HG03280 (cell line): ENCODE measurements at regions not wholly inside any gene's neighbourhood (a gene's known extent, or its start where the extent isn't known, plus 50 kb on each side); places are given as distances from the start of the nearest gene placed in this dataset.
"Not testable (repeated sequence)": the region's sequence is repeated elsewhere in the genome, so short reads cannot be mapped to it uniquely, and the experiment has no call there.

ENCODE experiments used
- ATAC-seq: cut with Tn5 transposase; IDR thresholded peaks from one replicate; pipeline ENCODE4 v1.9.1; 2021; ENCODE audit warnings: mild to moderate bottlenecking, moderate library complexity; ENCODE audit not compliant: unreplicated experiment

DNA sequence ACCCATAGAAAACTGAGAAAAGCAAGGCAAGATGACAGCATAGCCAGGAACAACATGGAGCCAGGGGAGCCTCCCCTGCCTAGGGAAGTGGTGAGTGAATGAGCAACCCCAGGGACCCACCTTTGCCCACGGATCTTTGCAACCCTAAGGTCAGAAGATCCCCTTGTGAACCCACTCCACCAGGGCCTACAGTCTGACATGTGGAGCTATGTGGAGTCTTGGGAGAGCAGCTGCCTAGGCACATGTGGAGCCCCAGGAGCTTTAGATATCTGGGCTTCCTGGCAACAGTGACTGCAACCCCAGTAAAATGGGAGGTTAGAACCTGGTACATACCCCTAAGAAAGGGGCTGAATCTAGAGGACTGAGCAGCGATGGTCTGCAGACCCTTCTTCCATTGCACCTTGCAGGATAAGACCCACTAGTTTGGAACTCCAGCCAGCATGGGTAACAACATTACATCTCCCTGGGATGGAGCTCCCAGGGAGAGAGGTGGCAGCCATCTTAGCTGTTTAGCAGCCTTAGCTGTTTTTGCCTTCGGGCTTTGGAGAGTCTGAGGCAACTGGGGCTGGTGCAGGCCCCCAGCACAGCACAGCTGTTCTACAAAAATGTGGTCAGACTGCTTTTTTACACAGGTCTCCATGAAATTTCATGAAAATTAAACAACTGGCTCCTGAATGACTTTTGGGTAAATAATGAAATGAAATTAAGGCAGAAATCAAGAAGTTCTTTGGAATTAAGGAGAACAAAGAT is 104.7 kb upstream of the TRIM2 start:
- no peak for ATAC-seq

DNA sequence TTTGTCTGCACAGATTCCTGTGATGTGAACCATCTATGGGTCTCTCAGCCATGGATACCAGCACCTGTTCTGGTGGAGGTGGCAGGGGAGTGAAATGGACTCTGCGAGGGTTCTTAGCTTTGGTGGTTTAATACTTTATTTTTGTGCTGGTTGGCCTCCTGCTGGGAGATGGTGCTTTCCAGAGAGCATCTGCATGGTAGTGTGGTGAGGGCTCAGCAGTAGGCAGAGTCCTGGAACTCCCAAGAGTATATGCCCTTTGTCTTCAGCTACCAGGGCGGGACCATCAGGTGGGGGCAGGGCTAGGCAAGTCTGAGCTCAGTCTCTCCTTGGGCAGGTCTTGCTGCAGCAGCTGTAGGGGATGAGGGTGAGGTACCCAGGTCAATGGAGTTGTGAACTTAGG is 97.5 kb upstream of the TRIM2 start:
- ATAC-seq, result not testable (repeated sequence)

DNA sequence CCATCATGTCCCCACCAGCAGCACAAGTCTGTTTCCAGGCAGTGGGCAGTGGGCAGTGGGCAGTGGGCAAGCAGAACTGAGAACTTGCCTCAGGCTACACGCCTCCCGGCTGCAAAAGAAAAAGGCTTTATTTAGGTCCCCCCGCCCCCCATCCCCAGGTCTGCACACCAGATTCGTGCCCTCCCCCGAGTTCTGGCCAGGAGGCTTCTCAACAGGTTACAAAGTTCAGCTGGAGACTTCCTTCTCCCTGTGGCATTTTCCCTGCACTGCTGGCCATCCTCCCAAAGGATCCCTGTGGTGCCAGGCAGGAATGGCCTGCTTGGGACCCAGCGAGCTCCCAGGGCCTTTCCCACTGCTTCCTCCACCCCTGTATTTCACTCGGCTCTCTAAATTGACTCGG is 97.0 kb upstream of the TRIM2 start:
- no peak for ATAC-seq

DNA sequence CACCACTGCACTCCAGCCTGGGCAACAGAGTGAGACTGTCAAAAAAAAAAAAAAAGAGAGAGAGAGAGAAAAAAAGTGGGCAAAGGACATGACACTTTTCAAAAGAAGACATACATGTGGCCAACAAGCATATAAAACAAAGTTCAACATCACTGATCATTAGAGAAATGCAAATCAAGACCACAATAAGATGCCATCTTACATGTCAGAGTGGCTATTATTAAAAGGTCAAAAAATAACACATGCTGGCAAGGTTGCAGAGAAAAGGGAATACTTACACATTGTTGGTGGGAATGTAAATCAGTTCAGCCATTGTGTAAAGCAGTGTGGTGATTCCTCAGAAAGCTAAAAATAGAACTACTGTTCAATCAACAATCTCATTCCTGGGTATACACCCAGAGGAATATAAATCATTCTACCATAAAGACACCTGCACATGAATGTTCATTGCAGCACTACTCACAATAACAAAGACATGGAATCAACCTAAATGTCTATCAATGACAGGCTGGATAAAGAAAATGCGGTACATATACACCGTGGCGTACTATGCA is 94.9 kb upstream of the TRIM2 start:
- ATAC-seq, result no peak

DNA sequence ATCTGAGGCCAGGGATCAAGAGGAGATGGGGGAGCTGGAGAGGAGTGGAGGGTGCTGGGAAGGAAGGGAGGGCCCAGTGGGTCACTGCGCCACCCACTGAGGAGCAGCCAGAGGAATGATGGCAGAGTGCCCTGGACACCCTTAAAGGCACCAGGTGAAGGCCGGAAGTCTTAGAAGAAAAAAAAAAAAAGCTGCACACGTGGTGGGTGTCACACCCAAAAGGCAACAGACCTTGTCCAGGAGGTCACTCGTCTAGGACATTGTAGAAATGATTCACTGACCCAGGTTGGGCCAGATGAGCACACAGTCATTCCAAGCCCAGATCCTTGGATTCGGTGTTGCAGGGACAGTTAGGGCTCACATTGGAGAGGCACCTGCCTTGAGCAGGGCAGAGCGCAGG is 93.5 kb upstream of the TRIM2 start:
- no peak for ATAC-seq

DNA sequence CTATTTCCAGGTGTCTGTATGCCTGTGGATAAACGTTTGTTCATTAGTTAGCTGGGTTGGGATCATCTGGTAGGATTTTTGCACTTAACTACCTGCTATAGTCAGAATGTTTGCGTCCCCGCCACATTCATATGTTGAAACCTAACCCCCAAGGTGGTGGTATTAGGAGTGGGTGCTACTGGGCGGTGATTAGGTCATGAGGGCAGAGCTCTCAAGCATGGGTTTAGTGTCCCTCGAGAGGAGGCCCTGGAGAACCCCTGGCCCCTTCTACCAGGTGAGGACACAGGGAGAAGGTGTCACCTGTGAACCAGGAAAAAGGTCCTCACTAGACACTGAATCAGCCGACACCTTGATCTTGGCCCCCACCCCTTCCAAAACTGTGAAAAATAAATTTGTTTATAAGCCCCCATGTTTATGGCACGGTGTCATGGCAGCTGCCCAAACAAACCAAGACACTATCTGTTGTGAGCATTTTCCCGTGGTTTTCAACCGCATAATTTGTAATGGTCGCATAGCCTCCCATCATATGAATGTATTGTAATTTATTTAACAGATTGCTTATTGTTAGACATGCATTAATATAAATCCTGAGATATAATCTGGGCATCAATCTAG is 92.7 kb upstream of the TRIM2 start:
- no peak for ATAC-seq

DNA sequence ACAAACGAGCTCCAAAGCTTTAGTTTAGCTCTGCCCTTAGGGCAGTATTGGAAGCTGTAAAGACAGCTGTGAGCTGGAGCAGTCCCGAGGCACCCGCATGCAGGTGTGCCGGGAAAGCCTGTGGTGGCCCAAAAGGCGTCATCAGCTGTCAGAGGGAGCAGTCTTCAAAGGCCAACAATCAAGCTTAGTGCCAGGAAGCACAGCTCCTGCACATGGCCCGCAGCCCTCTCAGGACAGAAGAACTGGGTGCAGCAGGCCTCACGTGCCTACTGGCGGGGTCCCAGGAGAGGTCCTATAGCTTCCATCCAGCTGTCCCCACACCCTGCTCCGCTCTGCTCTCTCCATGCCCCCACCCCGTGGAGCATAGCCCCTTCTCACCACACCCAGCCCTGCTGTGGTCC is 92.2 kb upstream of the TRIM2 start:
- no peak for ATAC-seq

DNA sequence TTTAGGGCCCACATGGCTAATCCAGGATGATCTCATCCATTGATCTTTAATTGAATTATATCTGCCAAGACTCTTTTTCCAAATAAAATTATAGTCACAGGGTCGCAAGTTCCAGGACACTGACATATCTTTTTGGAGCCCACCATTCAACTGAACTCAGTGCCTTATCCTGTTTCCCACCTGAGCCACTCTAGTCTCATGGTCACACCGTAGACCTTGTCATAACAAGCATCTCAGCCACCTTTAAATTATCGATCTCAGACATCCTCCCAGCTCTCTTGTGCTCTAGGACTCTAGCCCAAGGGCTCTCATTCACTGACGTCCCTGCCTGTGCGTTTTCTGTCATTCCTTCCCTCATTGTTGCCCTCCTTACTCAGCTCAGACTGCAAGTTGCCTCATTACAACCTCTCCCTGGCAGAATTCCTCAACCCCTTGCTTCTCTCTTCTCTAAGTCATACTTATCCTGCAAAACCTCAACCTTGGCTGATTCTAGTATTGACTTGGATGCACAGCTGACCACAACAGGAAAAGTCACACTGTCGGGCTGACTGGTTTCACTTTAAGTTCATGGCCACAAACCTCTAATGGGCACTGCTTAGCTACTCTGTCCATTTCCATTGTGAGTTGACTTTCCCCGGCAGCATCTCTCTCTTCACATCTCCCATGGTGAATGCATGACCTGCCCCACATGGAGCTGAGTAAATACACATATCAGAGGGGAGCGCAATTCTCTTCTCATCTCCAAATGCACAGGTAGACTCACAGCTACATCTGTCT is 91.0 kb upstream of the TRIM2 start:
- no peak for ATAC-seq

DNA sequence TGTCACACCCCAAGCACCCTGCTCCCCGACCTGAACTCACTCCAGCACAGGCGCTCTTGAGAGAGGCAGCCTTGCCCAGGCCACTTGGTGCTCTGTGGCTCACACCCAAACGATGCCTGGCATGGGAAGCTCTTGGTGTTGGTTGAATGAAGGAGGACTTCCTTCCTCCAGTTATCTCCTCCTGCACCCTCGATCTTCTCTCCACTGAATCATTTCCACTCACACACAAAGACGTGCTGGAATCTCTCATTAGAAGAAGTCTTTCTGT is 90.5 kb upstream of the TRIM2 start:
- no peak for ATAC-seq

DNA sequence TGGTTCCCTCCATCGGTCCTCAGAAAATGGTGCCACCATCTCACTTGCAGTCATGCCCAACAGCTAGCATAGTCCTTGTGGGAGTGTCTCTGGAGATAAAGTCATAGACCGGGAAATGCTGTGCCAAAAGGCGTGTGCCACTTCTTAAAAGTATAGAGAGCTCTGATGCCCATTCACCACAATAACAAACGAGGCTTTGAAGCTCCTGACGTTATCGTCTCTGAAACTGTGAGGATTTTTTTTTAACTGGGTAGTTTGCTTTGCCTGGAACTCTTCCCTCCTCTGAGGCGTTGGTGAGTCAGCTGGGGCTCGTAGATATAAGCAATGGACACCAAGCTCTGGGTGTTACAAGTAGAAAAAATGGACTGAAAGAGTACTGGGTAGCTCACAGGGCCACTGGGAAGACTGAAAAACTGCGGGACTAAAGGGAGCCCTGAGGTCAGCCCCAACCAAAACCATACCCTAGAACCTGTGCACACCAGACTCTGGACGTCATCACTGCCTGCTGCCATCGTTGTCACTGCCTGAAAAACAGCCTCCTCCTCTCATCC is 89.4 kb upstream of the TRIM2 start:
- ATAC-seq, result no peak

DNA sequence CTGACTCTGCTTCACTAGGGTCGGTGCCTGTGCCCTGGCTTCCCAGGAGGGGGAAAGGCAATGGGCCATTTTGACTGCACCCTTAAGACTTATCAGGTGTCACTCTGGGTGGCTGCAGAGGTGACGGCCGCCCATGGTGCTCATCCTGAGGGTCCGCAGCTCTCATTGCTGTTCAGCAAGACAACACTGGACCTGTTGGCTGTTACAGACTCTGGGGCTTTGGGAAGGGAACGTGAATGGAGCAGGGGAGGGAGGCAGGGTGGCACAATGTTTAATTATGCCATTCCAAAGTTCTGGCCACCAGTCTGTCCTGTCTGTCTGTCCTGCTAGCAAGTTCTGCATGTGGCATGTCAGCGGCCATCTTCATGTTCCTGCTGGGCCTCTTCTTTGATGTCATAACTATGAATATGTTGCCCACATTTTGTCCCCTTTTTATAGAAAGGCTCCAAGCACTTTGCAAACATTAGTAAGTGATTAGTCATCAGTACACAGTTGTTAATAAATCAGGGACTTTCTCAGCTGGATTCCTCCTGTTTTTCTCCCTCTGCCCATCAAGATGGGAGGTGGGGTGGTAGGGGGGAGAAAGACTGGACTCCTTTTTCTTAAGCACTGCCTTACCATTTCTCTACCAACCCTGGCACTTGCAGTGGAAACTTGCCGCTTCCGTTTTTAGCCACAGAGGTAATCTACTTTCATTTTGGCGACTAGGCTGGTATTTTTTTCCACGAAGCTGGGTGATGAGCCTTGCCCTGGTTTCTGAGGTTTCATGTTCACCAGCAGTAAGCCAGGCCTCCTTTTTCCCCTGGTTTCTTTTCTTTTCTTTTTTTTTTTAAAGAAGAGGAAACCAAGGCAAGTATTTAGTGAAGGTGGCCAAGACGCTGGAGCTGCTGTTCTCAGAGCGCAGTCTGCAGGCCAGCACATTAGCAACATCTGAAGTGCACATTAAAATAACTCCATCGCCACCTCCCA is 88.6 kb upstream of the TRIM2 start:
- peak; percentile 80 for ATAC-seq

DNA sequence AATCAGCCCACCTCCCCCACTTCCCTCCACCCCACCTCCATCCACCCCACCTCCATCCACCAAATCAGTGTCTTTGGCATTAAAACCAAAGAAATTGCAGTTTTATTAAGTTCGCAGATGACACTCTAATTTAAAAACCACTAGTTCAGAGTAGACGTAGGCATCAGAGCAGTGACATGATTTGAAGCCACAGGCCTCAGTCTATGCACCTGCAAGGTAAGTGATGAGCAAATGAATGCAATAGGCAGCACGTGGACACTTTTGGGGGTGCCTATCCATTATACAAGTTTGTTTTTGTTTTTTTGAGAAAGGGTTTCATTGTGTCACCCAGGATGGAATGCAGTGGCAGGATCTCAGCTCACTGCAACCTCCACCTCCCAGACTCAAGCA is 88.0 kb upstream of the TRIM2 start:
- ATAC-seq, result peak; percentile 16

DNA sequence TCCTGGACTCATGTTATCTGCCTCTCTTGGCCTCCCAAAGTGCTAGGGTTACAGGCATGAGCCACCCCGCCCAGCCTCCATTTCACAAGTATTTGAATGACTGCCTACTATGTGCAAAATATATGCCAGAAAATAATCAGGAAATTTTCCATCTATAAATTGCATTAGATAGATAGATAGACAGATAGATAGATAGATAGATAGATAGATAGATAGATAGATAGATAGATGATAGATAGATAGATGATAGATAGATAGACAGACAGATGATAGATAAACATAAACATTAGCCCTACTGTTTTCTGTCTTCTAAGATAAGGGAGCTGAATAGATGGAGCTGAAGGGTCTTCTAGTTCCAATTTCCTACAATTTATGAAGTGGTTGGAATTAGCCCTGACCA is 87.4 kb upstream of the TRIM2 start:
- no peak for ATAC-seq

DNA sequence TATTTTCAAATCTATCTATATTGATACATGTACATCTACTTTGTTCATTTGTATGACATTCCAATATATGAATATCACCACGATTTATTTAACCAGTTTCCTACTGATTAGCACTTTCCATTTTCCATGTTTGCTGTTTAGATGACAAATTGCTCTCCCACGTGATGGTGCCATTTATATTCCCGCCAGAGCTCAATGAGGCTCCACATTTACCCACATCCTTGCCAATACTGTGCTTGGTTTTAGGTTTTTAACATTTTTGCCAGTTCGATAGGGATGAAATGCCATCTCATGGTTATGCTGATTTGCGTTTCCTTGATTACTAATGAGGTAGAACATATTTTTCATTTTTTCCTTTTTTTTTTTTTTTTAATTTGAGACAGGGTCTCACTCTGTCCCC is 86.7 kb upstream of the TRIM2 start:
- ATAC-seq, result no peak

DNA sequence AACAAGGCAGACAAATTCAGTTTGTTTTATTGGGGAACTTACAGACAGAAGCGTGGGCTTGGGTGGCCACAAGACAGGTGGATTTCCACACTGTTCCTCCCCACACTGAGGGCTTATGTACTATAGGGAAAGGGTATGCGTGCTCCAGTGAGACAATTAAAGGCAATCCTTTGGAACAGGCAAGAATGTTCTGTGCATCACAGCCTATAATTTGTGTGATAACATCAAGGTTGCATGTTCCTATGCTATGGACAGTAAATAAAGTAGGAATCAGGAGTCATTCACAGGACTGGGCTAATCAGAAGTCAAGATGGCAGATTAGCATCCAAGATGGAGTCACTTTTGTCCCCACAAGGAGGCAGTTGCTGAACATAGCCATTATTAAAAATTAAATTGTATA is 84.6 kb upstream of the TRIM2 start:
- no peak for ATAC-seq

DNA sequence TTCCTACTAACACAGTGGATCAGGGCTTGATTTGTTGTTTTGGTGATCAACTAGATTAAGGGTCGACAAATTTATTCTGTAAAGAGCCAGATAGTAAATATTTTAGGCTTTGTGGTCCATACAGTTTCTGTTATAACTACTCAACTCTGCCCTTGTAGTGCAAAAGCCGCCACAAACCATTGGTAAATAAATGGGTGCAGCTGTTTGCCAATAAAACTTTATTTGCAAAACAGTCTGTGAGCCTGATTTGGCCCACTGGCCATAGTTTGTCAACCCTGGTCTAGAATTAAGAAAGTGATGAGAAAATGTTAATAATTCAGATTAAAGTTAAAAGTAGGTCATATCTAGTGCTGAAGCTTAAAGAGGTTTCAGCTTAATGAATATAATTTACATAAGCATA is 84.0 kb upstream of the TRIM2 start:
- ATAC-seq, result no peak

DNA sequence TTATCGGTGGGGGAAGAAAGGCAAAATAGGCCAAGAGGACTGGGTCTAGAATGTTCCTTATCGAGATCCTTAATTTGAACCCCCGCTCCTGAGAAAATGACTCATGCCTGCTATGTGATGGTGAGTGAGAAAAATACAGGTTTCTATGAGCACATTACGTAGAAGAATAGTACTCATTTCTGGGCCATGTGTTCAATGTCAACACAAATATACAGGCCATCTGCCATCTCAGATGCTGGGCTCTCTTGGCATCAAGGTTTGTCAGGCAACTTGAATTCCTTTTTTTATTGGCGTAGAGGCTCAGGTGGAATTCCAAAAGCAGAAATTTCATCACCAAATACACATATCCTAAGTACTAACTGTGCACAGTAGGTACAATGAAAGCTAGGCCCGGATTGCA is 81.4 kb upstream of the TRIM2 start:
- no peak for ATAC-seq

DNA sequence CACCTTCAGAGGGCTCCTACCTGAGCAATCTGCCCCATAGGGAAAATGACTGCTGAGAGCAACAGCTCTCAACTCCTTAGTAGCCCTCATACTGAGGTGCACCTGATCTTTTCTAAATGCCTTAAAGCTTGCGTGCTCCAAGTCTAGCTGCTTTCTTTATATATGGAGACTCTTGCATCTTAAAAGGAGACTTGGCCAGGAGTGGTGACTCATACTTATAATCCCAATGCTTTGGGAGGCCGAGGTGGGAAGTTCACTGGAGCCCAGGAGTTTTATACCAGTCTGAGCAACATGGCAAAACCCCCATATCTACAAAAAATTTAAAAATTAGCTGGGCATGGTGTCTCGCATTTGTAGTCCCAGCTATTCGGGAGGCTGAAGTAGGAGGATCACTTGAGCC is 78.1 kb upstream of the TRIM2 start:
- ATAC-seq, result no peak

DNA sequence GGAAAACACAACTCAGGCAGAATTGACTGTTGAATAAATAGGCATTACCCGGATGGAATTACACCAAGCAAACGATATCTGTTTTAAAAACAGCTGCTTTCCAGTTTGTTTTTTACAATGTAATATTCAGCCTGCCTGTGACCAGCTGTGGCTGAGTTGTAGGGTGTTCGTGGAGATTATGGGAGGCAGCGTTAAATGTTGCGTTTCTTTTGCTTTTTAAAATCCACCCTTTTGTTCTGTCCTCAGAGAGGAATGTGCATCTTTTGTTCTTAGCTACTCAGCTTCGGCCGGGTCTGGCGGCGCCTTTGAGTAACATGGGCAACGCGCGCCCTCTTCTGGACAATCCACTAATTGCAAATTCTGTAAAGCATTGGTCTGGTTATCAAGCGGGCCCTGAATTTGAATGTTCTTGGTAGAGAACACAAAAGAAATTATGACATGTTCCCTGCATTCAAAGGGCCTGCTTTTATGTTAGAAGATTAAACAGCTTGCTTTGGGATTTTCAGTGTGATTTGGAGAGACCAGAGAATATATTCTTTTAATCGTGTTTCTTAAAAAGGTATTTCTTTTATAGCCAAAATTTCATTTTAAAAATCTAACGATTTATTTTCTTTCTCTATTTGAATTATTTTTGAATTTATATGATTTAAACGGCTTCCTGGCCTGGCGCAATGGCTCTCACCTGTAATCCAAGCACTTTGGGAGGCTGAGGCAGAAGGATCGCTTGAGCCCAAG is 76.3 kb upstream of the TRIM2 start:
- ATAC-seq, result peak; percentile 70

DNA sequence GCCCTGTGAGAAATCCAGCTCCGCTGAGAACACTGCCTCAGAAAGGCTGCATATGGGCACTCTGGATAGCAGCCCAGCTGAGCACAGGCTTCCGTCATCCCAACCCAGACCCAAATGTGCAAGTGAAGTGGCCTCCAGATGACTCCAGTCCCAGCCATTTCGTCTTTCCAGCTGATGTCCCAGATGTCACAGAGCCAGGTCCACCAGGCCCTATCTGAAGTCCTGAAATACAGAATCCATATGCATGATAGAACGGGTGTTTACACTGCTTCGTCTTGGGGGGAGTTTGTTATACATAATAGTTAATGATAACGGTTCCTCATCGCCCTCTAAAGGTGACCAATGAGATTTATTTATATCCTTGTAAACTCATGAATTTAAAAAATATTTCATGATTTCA is 72.6 kb upstream of the TRIM2 start:
- ATAC-seq, result no peak
